GM12878 (cell line): ENCODE measurements at regions not wholly inside any gene's neighbourhood (a gene's known extent, or its start where the extent isn't known, plus 50 kb on each side); places are given as distances from the start of the nearest gene placed in this dataset.

Experiments used
- CBFB ChIP-seq: IDR thresholded peaks from 2 replicates; pipeline ENCODE4 v1.6.1; 2016; ENCODE audit warnings: antibody characterized with exemption, low read depth
- CEBPB ChIP-seq, 2 experiments: fragments of 150-350 bp in 1 of 2; IDR thresholded peaks; 2 replicates each; pipeline ENCODE4 v1.6.1; 2012 to 2014; ENCODE audit warnings: low read depth in 2 of 2, low read length in 2 of 2, borderline replicate concordance in 1 of 2, inconsistent platforms in 1 of 2
- DPF2 ChIP-seq: fragments of 450-650 bp; IDR thresholded peaks from 2 replicates; pipeline ENCODE4 v1.6.1; 2017; ENCODE audit warnings: mild to moderate bottlenecking
- FOXM1 ChIP-seq: IDR thresholded peaks from 2 replicates; pipeline ENCODE4 v1.6.1; 2012; ENCODE audit warnings: low read depth, mild to moderate bottlenecking, inconsistent platforms, low read length, moderate library complexity
- MTA3 ChIP-seq: IDR thresholded peaks from 2 replicates; pipeline ENCODE4 v1.6.1; 2012; ENCODE audit warnings: low read length, inconsistent platforms, borderline replicate concordance
- MYC ChIP-seq: IDR thresholded peaks from 2 replicates; pipeline ENCODE4 v1.6.1; 2011; ENCODE audit warnings: mild to moderate bottlenecking, low read length, moderate library complexity, inconsistent platforms; ENCODE audit not compliant: insufficient read depth, insufficient replicate concordance, insufficient read length, severe bottlenecking
- POLR2A ChIP-seq: IDR thresholded peaks from 2 replicates; pipeline ENCODE4 v1.6.1; 2011; ENCODE audit warnings: low read depth, mild to moderate bottlenecking, low read length
- SMAD1 ChIP-seq: fragments of 450-650 bp; IDR thresholded peaks from 2 replicates; pipeline ENCODE4 v1.6.1; 2018; ENCODE audit warnings: mild to moderate bottlenecking, low read depth; ENCODE audit not compliant: partially characterized antibody
- TARDBP ChIP-seq: IDR thresholded peaks from 2 replicates; pipeline ENCODE4 v1.6.1; 2016; ENCODE audit warnings: borderline replicate concordance
- TBL1XR1 ChIP-seq: IDR thresholded peaks from 2 replicates; pipeline ENCODE4 v1.6.1; 2012; ENCODE audit warnings: low read depth, low read length, improper control_type of control experiment
- ZNF274 ChIP-seq: IDR thresholded peaks from one replicate; pipeline ENCODE4 v1.8.0; 2011; ENCODE audit not compliant: insufficient read length, insufficient read depth
- TF ChIP-seq, protein P1 (sequence below), 3 experiments: IDR thresholded peaks in 2 of 3; conservative IDR thresholded peaks in 1 of 3; 2 replicates each; pipeline ENCODE4 v1.5.1; 2011; ENCODE audit warnings: low read depth in 3 of 3, low read length in 3 of 3, mild to moderate bottlenecking in 3 of 3, control low read depth in 2 of 3, moderate library complexity in 2 of 3, inconsistent platforms in 1 of 3, mixed read lengths in 1 of 3; ENCODE audit not compliant: control insufficient read depth in 2 of 3, insufficient read depth in 1 of 3; ENCODE audit errors: extremely low read depth in 1 of 3

DNA sequence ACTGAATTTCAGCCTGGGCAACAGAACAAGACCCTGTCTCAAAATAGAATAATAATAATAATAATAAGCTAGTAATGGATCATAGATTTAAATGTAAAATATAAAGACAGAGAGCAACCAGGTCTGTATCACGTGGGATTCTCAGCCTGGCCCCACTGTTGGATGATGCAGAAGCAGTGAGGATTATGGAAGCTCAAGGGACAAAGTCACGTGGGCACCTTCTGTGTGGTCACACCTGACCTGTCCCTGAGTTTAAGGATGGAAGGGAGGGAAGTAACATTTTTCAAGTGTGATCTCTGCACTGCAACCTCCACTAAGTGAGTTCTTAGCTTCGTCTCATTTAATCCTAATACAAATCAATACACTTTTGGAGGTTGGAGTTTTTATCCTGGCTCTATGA, 212.5 kb upstream of the IER5L start:
- TF ChIP-seq TBL1XR1 (no peak), DPF2 (no peak), TARDBP (no peak), CEBPB (IDR thresholded peaks at IDR 0.05; ENCODE audit: borderline replicate concordance in 1 of 2, low read depth in 2 of 2, low read length in 2 of 2) (no peak), SMAD1 (no peak), FOXM1 (no peak), POLR2A (no peak), ZNF274 (no peak), CBFB (no peak), MYC (no peak), MTA3 (no peak)
- TF ChIP-seq, protein P1, sequence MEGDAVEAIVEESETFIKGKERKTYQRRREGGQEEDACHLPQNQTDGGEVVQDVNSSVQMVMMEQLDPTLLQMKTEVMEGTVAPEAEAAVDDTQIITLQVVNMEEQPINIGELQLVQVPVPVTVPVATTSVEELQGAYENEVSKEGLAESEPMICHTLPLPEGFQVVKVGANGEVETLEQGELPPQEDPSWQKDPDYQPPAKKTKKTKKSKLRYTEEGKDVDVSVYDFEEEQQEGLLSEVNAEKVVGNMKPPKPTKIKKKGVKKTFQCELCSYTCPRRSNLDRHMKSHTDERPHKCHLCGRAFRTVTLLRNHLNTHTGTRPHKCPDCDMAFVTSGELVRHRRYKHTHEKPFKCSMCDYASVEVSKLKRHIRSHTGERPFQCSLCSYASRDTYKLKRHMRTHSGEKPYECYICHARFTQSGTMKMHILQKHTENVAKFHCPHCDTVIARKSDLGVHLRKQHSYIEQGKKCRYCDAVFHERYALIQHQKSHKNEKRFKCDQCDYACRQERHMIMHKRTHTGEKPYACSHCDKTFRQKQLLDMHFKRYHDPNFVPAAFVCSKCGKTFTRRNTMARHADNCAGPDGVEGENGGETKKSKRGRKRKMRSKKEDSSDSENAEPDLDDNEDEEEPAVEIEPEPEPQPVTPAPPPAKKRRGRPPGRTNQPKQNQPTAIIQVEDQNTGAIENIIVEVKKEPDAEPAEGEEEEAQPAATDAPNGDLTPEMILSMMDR (IDR thresholded peaks at IDR 0.05 in 2 of 3, conservative IDR thresholded peaks at IDR 0.05 in 1 of 3; ENCODE audit: control insufficient read depth in 2 of 3, extremely low read depth in 1 of 3, insufficient read depth in 1 of 3, low read depth in 3 of 3, low read length in 3 of 3) = no peak
